ENCODE measurements at regions not wholly inside any gene's neighbourhood (a gene's known extent, or its start where the extent isn't known, plus 50 kb on each side); places are given as distances from the start of the nearest gene placed in this dataset.

- DNase-seq (ENCODE audit: low spot score) = no peak
- BruUV-seq (replicated peaks) = no TSS peak
- CTCF ChIA-PET (ENCODE audit: unreplicated experiment) = no interaction called here
These were observed 2112.9 kb upstream of the WWC1 start for GRCh38 chr5:166178411-166179080.

GRCh38 chr5:166185185-166185584 lies 2106.3 kb upstream of the WWC1 start:
- TF ChIP-seq EZH2phosphoT487 (IDR thresholded peaks at IDR 0.05; ENCODE audit: borderline replicate concordance, low read depth, low read length) = no peak
- TF ChIP-seq CTCF (conservative IDR thresholded peaks at IDR 0.05; ENCODE audit: low read length) = no peak
- CTCF ChIA-PET (ENCODE audit: unreplicated experiment) = no interaction called here

More at GRCh38 chr5:166178411-166179080, 2112.9 kb upstream of the WWC1 start:
- no peaks in the 10 kb centered on the region for H4K20me1 ChIP-seq (ENCODE audit: insufficient read depth, low read length)
- H3K9me2 ChIP-seq (ENCODE audit: insufficient read depth, low read length) = no peaks in the 10 kb centered on the region
- H3K79me2 ChIP-seq (ENCODE audit: insufficient read depth, low read depth, low read length) = no peaks in the 10 kb centered on the region
- intact Hi-C loops (cut with micrococcal nuclease; ENCODE audit: unreplicated experiment) = no loop called here
- no peak overlapping the region for H3K27ac ChIP-seq (ENCODE audit: low read depth, low read length, poor library complexity, severe bottlenecking)
- no peaks in the 10 kb centered on the region for H3K36me3 ChIP-seq (ENCODE audit: insufficient read depth, low read length)
- H3K4me3 ChIP-seq (ENCODE audit: low read depth, low read length, poor library complexity, severe bottlenecking) = no peak overlapping the region
- H3K9me3 ChIP-seq (ENCODE audit: low read length) = no peaks in the 10 kb centered on the region
- H2AFZ ChIP-seq (ENCODE audit: low read length) = no peak overlapping the region
- TF ChIP-seq CTCF (conservative IDR thresholded peaks at IDR 0.05; ENCODE audit: low read length) (no peak), EZH2phosphoT487 (IDR thresholded peaks at IDR 0.05; ENCODE audit: borderline replicate concordance, low read depth, low read length) (no peak)
- no peak overlapping the region for H3K4me2 ChIP-seq (ENCODE audit: low read length)
- POLR2A ChIA-PET = interaction anchor here (0.6 kb wide), 1 partner anchor 1018 kb away, joined by 3 read pairs; no protein-coding TSS in a partner anchor
- no peaks in the 10 kb centered on the region for H3K4me1 ChIP-seq (ENCODE audit: insufficient read depth, low read length, poor library complexity, severe bottlenecking)

More at GRCh38 chr5:166185185-166185584, 2106.3 kb upstream of the WWC1 start:
- Histone ChIP-seq H3K79me2 (ENCODE audit: insufficient read depth, low read depth, low read length) (no peaks in the 10 kb centered on the region), H2AFZ (ENCODE audit: low read length) (no peak overlapping the region), H3K27ac (ENCODE audit: low read depth, low read length, poor library complexity, severe bottlenecking) (no peak overlapping the region), H3K4me2 (ENCODE audit: low read length) (no peak overlapping the region), H4K20me1 (ENCODE audit: insufficient read depth, low read length) (no peaks in the 10 kb centered on the region), H3K36me3 (ENCODE audit: insufficient read depth, low read length) (no peaks in the 10 kb centered on the region), H3K9me2 (ENCODE audit: insufficient read depth, low read length) (no peaks in the 10 kb centered on the region), H3K9me3 (ENCODE audit: low read length) (no peaks in the 10 kb centered on the region), H3K4me3 (ENCODE audit: low read depth, low read length, poor library complexity, severe bottlenecking) (no peak overlapping the region), H3K4me1 (ENCODE audit: insufficient read depth, low read length, poor library complexity, severe bottlenecking) (no peaks in the 10 kb centered on the region)
- BruUV-seq (replicated peaks) = no TSS peak
- POLR2A ChIA-PET = no interaction called here
- no peak for DNase-seq (ENCODE audit: low spot score)
- intact Hi-C loops (cut with micrococcal nuclease; ENCODE audit: unreplicated experiment) = no loop called here
